Adrenal gland (tissue), 9 donors: ENCODE measurements at regions not wholly inside any gene's neighbourhood (a gene's known extent, or its start where the extent isn't known, plus 50 kb on each side); places are given as distances from the start of the nearest gene placed in this dataset.

ENCODE experiments used
- DNase-seq, 7 donors: peaks; one replicate each; pipeline ENCODE4 v3.0.0-alpha.2; 2019 to 2020
- H3K27ac ChIP-seq, 5 donors: fragments of 200-600 bp; sonication (generic) in 4 of 5; 1 replicate in 3 of 5; 2 replicates in 2 of 5; pipeline versions ENCODE4 v1.5.1 to v1.8.0; 2016 to 2020; ENCODE audit warnings: mild to moderate bottlenecking in 1 of 5
- H3K27me3 ChIP-seq: fragments of 200-600 bp; 2 replicates; pipeline ENCODE4 v1.8.0; 2021
- H3K36me3 ChIP-seq, 2 donors: fragments of 200-600 bp; replicated peaks in 1 of 2; 1 replicate in 1 of 2; 2 replicates in 1 of 2; pipeline versions ENCODE4 v1.5.1 to v1.8.0; 2018 to 2022
- H3K4me1 ChIP-seq, 2 donors: fragments of 200-600 bp; replicated peaks in 1 of 2; 1 replicate in 1 of 2; 2 replicates in 1 of 2; pipeline versions ENCODE4 v1.5.1 to v1.8.0; 2018 to 2021
- H3K4me3 ChIP-seq, 4 donors: fragments of 200-600 bp; sonication (generic) in 3 of 4; one replicate each; pipeline ENCODE4 v1.5.1; 2016 to 2018
- H3K9me3 ChIP-seq, 3 donors: fragments of 200-600 bp; sonication (generic) in 1 of 3; replicated peaks in 1 of 3; 1 replicate in 2 of 3; 2 replicates in 1 of 3; pipeline versions ENCODE4 v1.5.1 to v1.8.0; 2016 to 2021
- CTCF ChIP-seq, 6 experiments: fragments of 450-650 bp in 4 of 6; fragments of 200-600 bp in 2 of 6; sonication (generic) in 1 of 6; IDR thresholded peaks; 1 replicate in 5 of 6; 2 replicates in 1 of 6; pipeline versions ENCODE4 v1.5.1 to v1.8.0; 2016 to 2021; ENCODE audit warnings: antibody characterized with exemption in 6 of 6, mild to moderate bottlenecking in 2 of 6, moderate library complexity in 1 of 6
- POLR2A ChIP-seq, 2 donors: fragments of 450-650 bp; IDR thresholded peaks; one replicate each; pipeline ENCODE4 v1.6.1; 2017; ENCODE audit warnings: antibody characterized with exemption in 2 of 2, mild to moderate bottlenecking in 2 of 2, moderate library complexity in 1 of 2
- WGBS, 4 donors: extraction: QIAGEN DNeasy Blood & Tissue Kit in 2 of 4; methylation state at CpG; one replicate each; pipeline versions ENCODE4 v1.1.5 to v1.1.7; 2013 to 2017; 5-methylcytosine and 5-hydroxymethylcytosine counted together
- intact Hi-C, 2 donors: fragments of 100-400 bp; cut with DNase I; formaldehyde crosslinking; loops; one replicate each; pipeline versions ENCODE4 v1.14.1 to v1.15.0; 2022 to 2023
- donor health status: healthy with polysubstance abuse.
- donor health status: Bipolar disorder and iron deficiency.
- donor health status: DM: yes; HTN: yes; CAD: no.
- donor health status: DM: no; HTN: no; CAD: no.
- donor health status: DM: no; HTN: no; CAD: no.

- TF ChIP-seq CTCF (IDR thresholded peaks at IDR 0.05) = no peak
- WGBS, 4 donors = 43 to 73% (median 66%) methylated on average over 4 of the region's 4 CpGs
- Histone ChIP-seq H3K36me3 (no peaks in the 10 kb centered on the region), H3K4me1 (no peaks in the 10 kb centered on the region), H3K27ac (no peak overlapping the region), H3K4me3 (no peak overlapping the region), H3K27me3 (peaks cover 4% of the 10 kb centered on the region), H3K9me3 (no peaks in the 10 kb centered on the region)
- DNase-seq = no peak
- intact Hi-C loops = no loop called here
These were observed 186.0 kb upstream of the FRMPD4 start for GRCh38 chrX:11952176-11952720.

- 42 to 54% (median 46%) methylated on average over 2 of the region's 2 CpGs for WGBS, 4 donors
- no peak for TF ChIP-seq POLR2A (IDR thresholded peaks at IDR 0.05)
- TF ChIP-seq CTCF (IDR thresholded peaks at IDR 0.05) = no peak
- intact Hi-C loops = no loop called here
These were observed 184.7 kb upstream of the FRMPD4 start for GRCh38 chrX:11953615-11954014.

GRCh38 chrX:11954176-11954575 lies 184.1 kb upstream of the FRMPD4 start:
- WGBS, 4 donors = 56 to 77% (median 74%) methylated on average over 3 of the region's 3 CpGs
- intact Hi-C loops = no loop called here
- Histone ChIP-seq H3K27ac (no peak overlapping the region), H3K27me3 (peaks cover 4% of the 10 kb centered on the region), H3K4me3 (no peak overlapping the region), H3K36me3 (no peaks in the 10 kb centered on the region), H3K9me3 (no peaks in the 10 kb centered on the region), H3K4me1 (no peaks in the 10 kb centered on the region)
- DNase-seq = no peak
- TF ChIP-seq POLR2A (IDR thresholded peaks at IDR 0.05) (no peak), CTCF (IDR thresholded peaks at IDR 0.05) (no peak)

More at GRCh38 chrX:11953615-11954014, 184.7 kb upstream of the FRMPD4 start:
- H3K4me1 ChIP-seq = no peaks in the 10 kb centered on the region
- H3K9me3 ChIP-seq = no peaks in the 10 kb centered on the region
- no peaks in the 10 kb centered on the region for H3K36me3 ChIP-seq
- peaks cover 4% of the 10 kb centered on the region for H3K27me3 ChIP-seq
- H3K4me3 ChIP-seq = no peak overlapping the region
- DNase-seq = no peak
- H3K27ac ChIP-seq = no peak overlapping the region

- Histone ChIP-seq H3K4me1 (no peaks in the 10 kb centered on the region), H3K9me3 (no peaks in the 10 kb centered on the region), H3K4me3 (no peak overlapping the region), H3K27ac (no peak overlapping the region), H3K36me3 (no peaks in the 10 kb centered on the region), H3K27me3 (no peaks in the 10 kb centered on the region)
- TF ChIP-seq CTCF (IDR thresholded peaks at IDR 0.05) = no peak
- no peak for TF ChIP-seq POLR2A (IDR thresholded peaks at IDR 0.05)
- no peak for DNase-seq
- intact Hi-C loops = no loop called here
- 59 to 72% (median 70%) methylated on average over 4 of the region's 4 CpGs for WGBS, 4 donors
These were observed 178.2 kb upstream of the FRMPD4 start for GRCh38 chrX:11960031-11960430.
